Esophagus (tissue), 2 donors: ENCODE measurements at regions not wholly inside any gene's neighbourhood (a gene's known extent, or its start where the extent isn't known, plus 50 kb on each side); places are given as distances from the start of the nearest gene placed in this dataset.
"Not testable (repeated sequence)": the region's sequence is repeated elsewhere in the genome, so short reads cannot be mapped to it uniquely, and the experiment has no call there.

Source experiments
- H3K27ac ChIP-seq, 2 donors: one replicate each; pipeline ENCODE4 v1.5.1; 2013; ENCODE audit warnings: low read depth in 2 of 2, mild to moderate bottlenecking in 2 of 2, inconsistent platforms in 1 of 2, low read length in 1 of 2, moderate library complexity in 1 of 2
- H3K27me3 ChIP-seq, 2 donors: one replicate each; pipeline ENCODE4 v1.6.1; 2013; ENCODE audit warnings: low read length in 2 of 2, control low read depth in 1 of 2, mild to moderate bottlenecking in 1 of 2; ENCODE audit not compliant: insufficient read depth in 2 of 2, control insufficient read depth in 1 of 2
- H3K36me3 ChIP-seq, 2 donors: one replicate each; pipeline ENCODE4 v1.6.1; 2013; ENCODE audit warnings: low read length in 1 of 2; ENCODE audit not compliant: control insufficient read depth in 2 of 2, insufficient read depth in 2 of 2
- H3K4me1 ChIP-seq, 2 donors: one replicate each; pipeline ENCODE4 v1.6.1; 2013; ENCODE audit warnings: low read length in 1 of 2; ENCODE audit not compliant: control insufficient read depth in 2 of 2, insufficient read depth in 2 of 2
- H3K4me3 ChIP-seq, 2 donors: one replicate each; pipeline ENCODE4 v1.5.1; 2013; ENCODE audit warnings: low read length in 2 of 2, mild to moderate bottlenecking in 2 of 2, low read depth in 1 of 2, moderate library complexity in 1 of 2
- H3K9me3 ChIP-seq, 2 donors: one replicate each; pipeline ENCODE4 v1.6.1; 2013; ENCODE audit warnings: mild to moderate bottlenecking in 2 of 2, low read depth in 1 of 2, low read length in 1 of 2, moderate library complexity in 1 of 2; ENCODE audit not compliant: control insufficient read depth in 2 of 2, insufficient read depth in 1 of 2
- WGBS, 2 donors: extraction: QIAGEN DNeasy Blood & Tissue Kit; methylation state at CpG; one replicate each; pipeline ENCODE4 v1.1.7; 2013; 5-methylcytosine and 5-hydroxymethylcytosine counted together
- donor health status: healthy with polysubstance abuse.
- donor health status: Bipolar disorder and iron deficiency.

DNA sequence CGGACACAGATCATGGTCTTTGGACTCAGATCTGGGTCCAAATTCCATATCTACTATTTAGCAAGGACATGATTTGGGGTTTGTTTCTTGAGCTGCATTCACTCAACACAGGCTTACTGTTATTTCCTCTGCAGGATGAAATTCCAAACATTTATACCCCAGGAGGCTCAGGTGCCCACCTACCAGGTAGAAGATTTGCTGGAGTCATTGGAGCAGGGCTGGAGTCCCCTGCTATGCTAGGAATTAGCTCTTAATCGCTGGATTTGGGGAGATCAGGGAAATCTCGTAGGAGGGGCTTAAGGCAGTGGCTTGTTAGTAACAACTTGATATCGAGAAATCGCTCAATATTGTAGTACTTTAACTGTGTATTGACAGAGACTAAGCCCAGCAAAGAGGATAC lies 193.0 kb downstream of the IL20RB start:
- Histone ChIP-seq H3K4me3 (no peak overlapping the region), H3K27ac (no peak overlapping the region), H3K36me3 (peaks cover 0 to 2% of the 10 kb centered on the region in 2 donors), H3K27me3 (peaks cover 0 to 3% of the 10 kb centered on the region in 2 donors), H3K9me3 (no peaks in the 10 kb centered on the region), H3K4me1 (no peaks in the 10 kb centered on the region)
- WGBS, 2 donors, result 87% methylated on average over 5 of the region's 5 CpGs

DNA sequence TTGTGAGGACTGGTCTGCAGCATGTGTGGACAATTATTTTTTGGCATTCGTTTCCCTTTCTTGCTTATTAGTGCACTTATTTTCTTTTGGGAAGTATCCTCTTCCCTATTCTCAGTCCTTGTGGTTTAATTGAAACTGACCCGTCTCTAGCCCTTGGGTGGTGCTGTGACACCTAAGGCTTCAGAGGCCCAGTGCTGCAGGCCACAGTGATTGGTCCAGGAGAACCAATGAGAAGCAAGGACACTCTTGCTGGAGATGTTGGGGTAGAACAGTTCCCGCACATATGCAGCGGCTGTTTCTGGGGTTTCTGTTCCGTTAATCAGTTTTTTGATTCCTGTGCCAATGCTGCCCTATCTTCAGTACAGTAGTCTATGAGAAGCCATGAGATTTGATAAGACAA lies 195.3 kb downstream of the IL20RB start:
- not testable (repeated sequence) for H3K27me3 ChIP-seq, H3K4me1 ChIP-seq, H3K4me3 ChIP-seq, H3K9me3 ChIP-seq, H3K27ac ChIP-seq, H3K36me3 ChIP-seq
- WGBS, 2 donors, result 85 to 88% methylated on average over 5 of the region's 5 CpGs

DNA sequence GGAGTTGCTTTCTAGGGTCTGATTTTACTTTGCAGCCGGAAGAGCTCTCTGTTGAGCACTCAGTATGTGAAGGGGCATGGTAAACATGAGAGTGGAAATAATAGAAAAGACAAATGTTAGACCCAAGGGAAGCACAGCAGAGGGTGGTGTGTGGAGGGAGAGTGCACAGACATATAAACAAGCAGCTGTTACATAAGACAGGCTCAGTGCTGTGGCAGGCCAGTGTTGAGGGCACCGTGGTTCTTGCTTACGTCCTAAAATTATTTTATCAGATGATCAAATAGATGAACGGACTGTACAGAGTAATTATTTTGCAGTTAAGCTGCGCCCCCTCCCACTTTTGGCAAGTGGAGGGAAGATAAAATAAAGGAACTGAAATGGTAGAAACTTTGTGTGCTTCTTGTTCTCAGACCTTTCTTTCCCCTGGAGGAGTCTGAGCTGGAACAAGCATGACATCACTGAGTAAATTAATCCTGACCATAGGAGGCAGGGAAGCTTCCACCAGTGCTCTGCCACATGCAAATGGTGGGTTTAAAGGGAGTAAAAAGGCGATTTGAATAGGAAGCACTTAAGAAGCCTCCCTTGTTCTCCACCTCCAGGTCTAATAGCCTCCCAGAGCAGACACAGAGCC lies 205.6 kb downstream of the IL20RB start:
- Histone ChIP-seq H3K9me3 (no peaks in the 10 kb centered on the region), H3K4me1 (no peaks in the 10 kb centered on the region), H3K27ac (no peak overlapping the region), H3K36me3 (no peaks in the 10 kb centered on the region), H3K4me3 (no peak overlapping the region), H3K27me3 (no peaks in the 10 kb centered on the region)
- WGBS, 2 donors, result 45 to 48% methylated on average over 6 of the region's 6 CpGs

DNA sequence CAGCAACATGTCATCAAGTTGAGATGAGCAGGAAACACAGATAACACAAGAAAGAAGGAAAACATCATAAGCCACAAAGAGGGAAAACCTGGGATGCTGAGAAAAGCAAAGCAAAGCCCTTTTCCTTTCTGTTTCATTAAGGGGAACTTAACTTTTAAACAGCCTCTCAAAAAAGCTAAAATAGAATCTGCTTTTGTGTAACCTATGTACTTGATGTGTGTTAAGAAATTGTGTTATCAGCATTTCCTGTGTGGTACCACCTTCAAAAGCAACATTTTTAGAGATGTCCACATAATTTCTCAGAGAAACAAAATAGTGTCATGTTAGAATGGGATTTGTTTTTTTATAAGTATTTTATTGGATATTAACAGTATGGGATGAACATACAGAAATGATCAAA lies 206.2 kb downstream of the IL20RB start:
- H3K4me3 ChIP-seq, result no peak overlapping the region
- no peaks in the 10 kb centered on the region for H3K36me3 ChIP-seq
- no peaks in the 10 kb centered on the region for H3K4me1 ChIP-seq
- H3K27ac ChIP-seq, result no peak overlapping the region
- no peaks in the 10 kb centered on the region for H3K27me3 ChIP-seq
- no peaks in the 10 kb centered on the region for H3K9me3 ChIP-seq

DNA sequence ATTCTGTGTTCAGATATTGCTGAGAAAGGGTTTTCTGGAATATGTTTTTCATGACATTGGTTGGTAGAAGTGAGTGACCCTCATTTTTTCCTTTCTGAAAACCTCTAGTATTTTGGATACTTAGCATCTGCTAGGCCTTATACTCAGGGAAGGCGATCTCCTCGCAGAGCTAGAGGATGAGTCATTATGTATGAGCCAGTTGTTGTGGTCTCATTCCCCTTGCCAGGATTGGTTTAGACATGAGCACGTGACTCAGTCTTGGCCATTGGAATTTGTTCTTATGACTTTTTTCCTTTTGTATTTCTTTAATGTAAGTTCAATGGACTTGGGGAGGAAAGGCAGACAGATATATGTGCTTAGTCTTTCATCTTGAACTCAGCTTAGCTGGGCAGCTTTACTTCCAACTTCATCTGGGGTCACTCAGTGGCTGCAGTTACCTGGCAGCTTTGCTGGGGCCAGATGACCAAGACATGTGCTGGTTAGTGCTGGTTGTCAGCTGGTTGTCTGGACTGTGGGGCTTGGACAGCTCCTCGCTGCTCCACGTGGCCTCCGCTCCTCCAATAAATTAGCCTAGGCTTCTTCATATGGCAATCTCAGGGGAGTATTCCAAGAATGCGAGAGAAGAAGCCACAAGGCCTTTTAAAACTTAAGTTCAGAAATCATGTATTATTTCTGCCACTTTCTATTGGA lies 207.5 kb downstream of the IL20RB start:
- Histone ChIP-seq H3K27ac (no peak overlapping the region), H3K4me1 (no peaks in the 10 kb centered on the region), H3K27me3 (no peaks in the 10 kb centered on the region), H3K9me3 (no peaks in the 10 kb centered on the region), H3K36me3 (no peaks in the 10 kb centered on the region), H3K4me3 (no peak overlapping the region)
- WGBS, 2 donors, result 81 to 82% methylated on average over 7 of the region's 7 CpGs

DNA sequence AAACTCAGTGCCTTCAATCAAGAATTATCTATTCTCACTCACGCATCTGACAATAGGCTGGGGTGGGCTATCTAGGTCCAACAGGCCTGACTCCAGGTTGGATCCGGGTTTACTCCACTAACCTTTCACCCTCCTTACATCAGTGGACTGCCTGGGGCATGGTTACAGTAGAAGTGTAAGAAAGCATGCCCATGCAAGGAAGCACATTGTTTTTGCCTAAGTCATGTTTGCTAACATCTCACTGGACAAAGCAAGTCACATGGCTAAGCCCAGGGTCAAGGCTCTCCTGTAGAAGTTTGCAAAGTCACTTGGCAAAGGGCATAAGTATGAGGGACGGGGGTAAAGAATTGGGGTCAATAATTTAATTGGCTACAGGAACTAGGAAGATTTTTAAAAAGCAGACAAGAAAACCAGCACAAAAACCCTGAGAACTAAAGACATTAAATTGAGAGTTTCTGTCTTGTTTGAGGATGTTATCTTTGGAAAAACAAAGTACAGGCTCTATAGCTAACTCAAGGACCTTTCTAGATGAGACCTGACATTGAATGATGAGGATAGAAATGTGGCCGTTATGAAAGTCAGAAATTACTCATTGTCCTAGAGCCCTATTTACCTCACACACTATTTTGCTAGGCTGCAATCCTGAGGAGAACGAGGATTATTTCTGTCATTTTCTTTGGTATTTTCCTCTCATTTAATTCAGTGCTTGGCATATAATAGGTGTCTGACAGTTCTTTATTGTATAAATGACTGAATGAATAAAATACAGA lies 214.2 kb downstream of the IL20RB start:
- WGBS, 2 donors, result 68 to 71% methylated on average over 5 of the region's 5 CpGs
- Histone ChIP-seq H3K36me3 (no peaks in the 10 kb centered on the region), H3K27me3 (no peaks in the 10 kb centered on the region), H3K9me3 (no peaks in the 10 kb centered on the region), H3K4me3 (no peak overlapping the region), H3K4me1 (no peaks in the 10 kb centered on the region), H3K27ac (no peak overlapping the region)

DNA sequence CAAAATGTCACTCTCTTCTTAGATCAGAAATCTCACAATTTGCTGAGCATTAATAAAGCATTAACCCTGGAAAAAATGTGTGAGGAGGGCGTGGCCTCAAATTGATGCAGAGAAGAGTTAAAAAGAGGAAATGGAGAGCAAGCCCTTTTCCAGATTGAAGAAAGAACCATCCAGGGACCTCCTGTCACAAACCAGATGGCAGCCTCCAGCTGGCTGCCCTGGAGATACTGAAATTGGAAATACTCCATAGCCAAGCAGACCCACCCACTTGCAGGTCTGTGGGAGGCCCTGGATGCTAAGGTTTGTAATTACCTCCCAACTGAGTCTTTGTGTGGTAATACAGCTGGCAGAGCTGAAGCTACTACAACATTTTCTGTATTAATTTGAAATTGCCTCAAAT lies 214.9 kb downstream of the IL20RB start:
- H3K4me3 ChIP-seq, result no peak overlapping the region
- H3K27ac ChIP-seq, result no peak overlapping the region
- WGBS, 2 donors, result 83% methylated on average over 1 of the region's 1 CpG
- H3K27me3 ChIP-seq, result no peaks in the 10 kb centered on the region
- H3K4me1 ChIP-seq, result no peaks in the 10 kb centered on the region
- no peaks in the 10 kb centered on the region for H3K9me3 ChIP-seq
- no peaks in the 10 kb centered on the region for H3K36me3 ChIP-seq

DNA sequence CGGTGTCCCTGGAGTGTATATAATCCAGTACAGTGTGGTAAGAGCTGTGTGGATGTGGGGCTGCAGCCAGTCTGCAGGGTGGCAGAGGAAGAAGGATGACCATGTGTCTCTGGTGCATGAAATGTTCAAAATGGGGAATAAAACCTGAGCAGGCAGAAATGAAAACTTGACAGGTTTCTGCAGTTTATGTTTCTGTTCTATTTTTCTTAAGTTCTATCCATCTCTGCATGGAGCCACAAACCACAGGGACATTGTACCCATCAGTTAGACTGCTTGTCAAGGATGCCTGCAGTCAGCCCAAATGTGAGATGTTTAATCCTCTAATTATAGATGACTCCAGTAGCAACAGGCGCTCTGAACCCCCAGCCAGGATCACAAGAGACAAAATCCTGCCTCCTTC lies 216.7 kb downstream of the IL20RB start:
- no peak overlapping the region for H3K4me3 ChIP-seq
- H3K36me3 ChIP-seq, result no peaks in the 10 kb centered on the region
- no peaks in the 10 kb centered on the region for H3K9me3 ChIP-seq
- H3K27ac ChIP-seq, result no peak overlapping the region
- WGBS, 2 donors, result 78 to 80% methylated on average over 2 of the region's 2 CpGs
- H3K27me3 ChIP-seq, result no peaks in the 10 kb centered on the region
- H3K4me1 ChIP-seq, result no peaks in the 10 kb centered on the region

DNA sequence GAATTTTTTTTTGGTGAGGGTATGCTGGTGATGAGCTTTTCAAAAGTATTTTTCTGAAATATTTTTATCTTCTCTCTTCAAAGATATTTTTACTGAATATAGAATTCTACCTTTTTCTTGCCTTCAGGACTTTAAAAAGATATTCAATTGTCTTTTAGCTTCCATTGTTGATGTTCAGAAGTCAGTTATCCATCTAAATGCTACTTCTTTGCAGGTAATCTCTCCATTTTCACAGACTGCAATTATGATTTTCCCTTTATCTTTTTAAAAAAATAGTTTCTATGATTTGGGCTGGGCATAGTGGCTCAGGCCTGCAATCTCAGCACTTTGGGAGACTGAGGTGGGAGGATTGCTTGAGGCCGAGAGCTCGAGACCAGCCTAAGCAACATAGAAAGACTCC lies 222.4 kb downstream of the IL20RB start:
- Histone ChIP-seq H3K36me3 (no peaks in the 10 kb centered on the region), H3K4me1 (no peaks in the 10 kb centered on the region), H3K27me3 (no peaks in the 10 kb centered on the region), H3K9me3 (no peaks in the 10 kb centered on the region), H3K4me3 (no peak overlapping the region), H3K27ac (no peak overlapping the region)
- WGBS, 2 donors, result 93 to 100% methylated on average over 2 of the region's 2 CpGs
